ENCODE measurements at regions not wholly inside any gene's neighbourhood (a gene's known extent, or its start where the extent isn't known, plus 50 kb on each side); places are given as distances from the start of the nearest gene placed in this dataset.

GRCh38 chr4:36772154-36772516 lies 472.4 kb upstream of the NWD2 start:
- TF ChIP-seq CTCF (IDR thresholded peaks at IDR 0.05) (no peak), POLR2A (IDR thresholded peaks at IDR 0.05) (no peak)
